GM21737 (cell line): ENCODE measurements at regions not wholly inside any gene's neighbourhood (a gene's known extent, or its start where the extent isn't known, plus 50 kb on each side); places are given as distances from the start of the nearest gene placed in this dataset.
A peak's percentile ranks its signal among the peaks of the same experiment; 100 is the strongest.

Experiments
- ATAC-seq: cut with Tn5 transposase; IDR thresholded peaks from one replicate; pipeline ENCODE4 v1.9.1; 2021; ENCODE audit warnings: mild to moderate bottlenecking, moderate library complexity; ENCODE audit not compliant: unreplicated experiment

DNA sequence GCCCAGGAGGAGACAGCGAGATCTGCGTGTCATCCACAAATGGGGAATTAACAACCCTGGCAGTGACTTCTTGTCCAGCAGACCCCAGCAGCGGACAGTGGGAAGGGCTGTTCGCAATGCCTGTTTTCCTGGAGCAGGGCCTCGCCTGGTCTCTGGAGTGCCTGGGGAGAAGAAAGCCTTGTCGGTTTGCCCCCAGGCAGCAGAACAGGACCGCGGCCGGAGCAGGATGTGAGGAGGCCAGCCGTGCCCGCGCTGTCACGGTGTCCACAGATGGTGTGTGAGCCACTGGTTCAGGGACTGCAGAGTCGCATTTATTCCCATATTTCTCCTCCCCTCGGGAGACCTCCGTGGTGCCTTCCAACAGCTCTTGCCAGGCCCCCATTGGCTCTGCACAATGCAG lies 68.5 kb upstream of the GSE1 start:
- no peak for ATAC-seq

DNA sequence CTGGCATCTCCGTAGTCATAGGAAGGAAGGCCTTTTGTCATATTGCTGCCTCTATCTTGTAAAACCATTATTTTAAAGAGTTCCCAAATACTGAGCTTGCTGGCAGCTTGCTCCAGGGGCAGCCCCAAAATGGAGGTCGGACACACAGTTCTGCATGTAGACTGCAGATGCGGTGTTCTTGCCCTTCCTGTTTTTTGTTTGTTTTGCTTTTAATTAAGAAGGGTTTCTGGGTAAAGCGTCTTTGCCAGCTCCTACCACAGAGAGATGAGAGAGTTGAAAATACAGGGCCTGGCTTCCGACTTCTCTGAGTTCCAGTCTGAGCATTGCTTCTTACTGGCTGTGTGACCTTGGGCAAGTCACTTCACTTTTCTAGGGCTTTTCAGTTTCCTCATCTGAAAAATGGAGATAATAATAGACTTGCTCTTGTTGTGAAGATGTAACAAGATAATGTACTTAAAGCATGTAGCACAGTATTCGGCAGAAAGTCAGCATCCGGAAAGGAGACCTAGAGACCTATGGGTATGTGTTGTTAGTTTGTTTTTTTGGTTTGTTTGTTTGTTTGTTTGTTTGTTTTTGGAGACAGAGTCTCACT lies 67.8 kb upstream of the GSE1 start:
- no peak for ATAC-seq

DNA sequence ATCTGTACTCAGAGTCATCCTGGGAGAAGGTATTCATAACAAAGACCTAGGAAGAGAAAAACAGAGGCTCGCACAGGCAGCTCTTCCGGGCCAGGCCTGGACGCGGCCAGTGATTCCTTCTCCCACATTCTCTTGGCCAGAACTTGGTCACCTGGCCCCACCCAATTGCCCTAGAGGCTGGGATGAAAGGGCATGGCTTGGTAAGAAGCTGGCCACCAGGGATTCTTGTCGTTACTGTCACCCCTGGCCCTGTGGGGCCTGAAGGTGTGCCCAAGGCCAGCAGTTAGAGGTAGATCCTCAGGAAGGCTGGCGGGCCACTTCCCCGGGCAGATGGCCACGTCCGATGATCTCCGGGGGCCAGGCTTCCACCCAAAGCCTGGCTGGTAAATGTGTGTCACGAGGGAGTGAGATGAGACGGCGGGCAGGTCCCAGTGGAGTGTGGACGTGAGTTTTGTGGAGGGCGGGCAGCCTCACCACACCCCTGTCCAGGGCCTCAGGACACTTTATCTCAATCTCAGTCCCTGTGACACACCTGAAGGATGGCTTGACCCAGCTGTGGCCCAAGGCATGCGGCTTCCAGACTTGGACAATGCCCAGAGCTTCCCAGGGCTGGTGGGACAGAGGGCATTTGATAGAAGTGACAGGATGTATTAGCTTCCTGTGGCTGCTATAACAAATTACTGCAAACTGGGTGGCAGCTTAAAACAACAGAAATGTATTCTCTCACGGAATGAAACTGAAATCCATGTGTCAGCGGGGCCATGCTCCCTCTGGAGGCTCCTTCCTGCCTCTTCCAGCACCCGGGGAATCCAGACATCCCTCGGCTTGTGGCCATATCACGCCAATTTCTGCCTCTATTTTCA lies 66.3 kb upstream of the GSE1 start:
- ATAC-seq: no peak

DNA sequence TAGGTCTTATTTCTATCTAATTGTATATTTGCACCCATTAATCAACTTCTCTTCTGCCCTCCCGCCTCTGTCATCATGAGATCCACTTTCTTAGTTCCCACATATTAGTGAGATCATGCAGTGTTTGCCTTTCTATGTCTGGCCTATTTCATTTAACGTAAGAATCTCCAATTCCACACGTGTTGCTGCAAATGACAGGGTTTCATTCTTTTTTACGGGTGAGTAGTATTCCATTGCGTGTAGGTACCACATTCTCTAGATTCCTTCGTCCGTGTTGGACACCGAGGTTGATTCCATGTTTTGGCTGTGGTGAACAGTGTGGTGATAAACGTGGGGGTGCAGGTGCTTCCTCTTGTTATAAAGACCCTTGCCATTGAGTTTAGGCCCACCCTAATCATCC lies 64.7 kb upstream of the GSE1 start:
- ATAC-seq: no peak

DNA sequence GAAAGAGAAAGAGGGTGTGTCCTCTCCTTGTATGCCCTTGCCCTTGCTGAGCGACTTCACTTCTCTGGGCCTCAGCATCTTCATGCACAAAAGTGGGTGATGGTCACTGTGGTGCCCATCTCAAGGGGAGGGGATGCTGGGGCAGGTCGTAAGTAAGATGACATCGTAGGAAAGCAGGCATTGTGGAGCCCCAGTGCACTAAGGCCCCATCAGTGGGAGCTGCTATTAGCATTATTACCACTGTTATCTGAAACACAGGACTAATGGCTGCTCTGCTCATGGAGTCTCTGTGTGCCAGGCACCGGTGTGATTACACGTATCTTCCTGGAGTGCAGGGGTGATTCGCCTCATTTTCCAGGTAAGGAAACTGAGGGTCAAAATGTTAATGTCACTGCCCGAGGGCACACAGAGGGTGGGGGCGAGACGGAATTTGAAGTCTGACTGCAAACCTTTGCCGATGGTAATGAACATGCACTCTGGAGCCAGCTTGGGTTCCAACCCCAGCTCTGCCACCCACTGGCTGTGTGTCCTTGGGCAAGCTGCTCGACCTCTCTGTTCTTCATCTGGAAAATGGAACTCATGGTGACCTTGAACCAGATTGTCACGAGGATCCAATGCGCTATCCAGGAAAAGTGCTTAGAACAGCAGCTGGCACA lies 63.2 kb upstream of the GSE1 start:
- no peak for ATAC-seq

DNA sequence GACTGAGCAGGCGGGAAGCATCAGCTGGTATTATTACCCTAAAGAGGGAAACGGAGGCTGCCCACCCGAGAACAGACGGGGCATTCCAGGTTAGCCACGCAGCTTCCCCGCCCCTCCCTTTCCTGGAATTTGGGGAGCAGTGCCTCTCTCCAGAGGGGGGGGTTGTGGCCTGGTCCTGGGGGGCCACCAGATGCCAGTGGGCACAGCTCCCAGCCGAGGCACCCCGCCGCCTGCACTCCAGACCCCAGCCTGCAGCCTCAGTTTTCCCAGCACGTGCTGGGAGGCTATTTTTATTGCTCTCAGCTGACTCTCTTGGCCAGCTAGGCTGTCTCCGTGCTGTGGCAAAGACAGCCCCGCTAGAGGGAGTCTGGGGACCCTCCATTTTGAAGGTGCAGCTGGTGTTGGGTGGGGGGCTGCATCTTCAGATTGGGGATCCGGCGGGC lies 62.7 kb upstream of the GSE1 start:
- ATAC-seq: no peak

DNA sequence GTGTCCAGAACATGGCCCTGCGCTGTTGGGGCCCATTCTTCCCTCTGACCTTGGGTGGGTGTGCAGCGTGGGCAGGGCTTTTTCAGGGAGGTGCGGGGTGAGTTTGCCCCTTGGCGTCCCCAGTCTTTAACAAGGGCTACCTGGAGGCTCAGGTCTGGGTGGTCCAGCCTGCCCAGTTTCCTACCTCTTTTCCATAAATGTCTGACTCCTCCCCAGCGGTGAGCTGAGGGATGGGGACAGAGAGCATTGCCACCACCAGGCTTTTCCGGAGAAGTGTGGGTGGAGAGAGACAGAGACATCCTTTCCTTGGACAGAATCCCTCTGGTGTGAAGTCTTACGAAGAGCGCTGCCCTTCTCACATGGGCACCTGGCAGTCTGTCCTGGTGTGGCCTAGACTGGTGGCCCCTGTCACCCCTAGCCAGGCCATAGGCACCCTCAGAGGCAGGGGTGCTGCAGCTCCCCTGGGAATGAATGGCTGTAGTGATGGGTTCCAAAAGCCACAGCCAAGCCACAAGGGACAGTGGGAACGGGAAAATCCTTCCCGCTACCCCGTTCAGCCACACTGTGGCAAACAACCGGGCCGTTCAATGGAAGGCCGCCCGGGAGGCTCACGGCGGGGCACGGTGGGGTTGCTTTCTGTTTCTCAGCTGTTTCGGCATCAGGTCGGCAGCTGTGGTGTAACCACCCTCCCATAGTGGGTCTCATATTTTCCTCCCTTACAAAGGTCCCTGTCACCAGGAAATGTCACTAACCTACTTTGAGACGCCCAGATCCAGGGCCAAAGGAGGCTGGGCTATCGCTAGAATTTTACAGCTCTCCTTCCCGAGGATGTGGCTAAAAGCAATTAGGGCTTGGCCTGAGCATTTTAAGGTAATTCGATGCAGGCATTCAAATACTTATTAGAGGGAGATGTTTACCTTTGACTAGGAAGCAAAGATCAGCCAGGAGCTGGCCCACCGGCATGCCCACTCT lies 61.9 kb upstream of the GSE1 start:
- ATAC-seq: no peak

DNA sequence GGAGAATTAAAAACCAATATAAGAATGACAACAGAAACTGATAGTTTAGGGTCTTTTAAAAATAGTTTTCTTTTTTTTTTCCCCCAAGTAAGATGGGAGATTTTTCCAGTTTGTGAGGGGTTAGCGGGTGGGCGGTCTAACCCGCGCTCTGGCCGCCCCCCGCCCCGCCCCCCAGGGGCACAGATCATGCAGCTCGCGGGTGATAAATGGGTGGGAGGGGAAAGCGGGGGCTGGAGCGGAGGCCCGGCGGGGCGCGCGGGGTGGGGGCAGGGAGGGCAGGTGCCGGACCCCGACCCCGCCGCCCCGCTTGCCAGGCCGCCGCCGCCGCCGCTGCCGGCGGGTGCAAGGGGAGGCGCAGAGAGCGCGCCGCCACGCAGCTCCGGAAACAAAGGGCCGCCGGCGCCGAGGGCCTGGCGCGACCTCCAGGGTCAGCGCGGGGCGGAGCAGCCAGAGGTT lies 60.1 kb upstream of the GSE1 start:
- ATAC-seq: no peak

DNA sequence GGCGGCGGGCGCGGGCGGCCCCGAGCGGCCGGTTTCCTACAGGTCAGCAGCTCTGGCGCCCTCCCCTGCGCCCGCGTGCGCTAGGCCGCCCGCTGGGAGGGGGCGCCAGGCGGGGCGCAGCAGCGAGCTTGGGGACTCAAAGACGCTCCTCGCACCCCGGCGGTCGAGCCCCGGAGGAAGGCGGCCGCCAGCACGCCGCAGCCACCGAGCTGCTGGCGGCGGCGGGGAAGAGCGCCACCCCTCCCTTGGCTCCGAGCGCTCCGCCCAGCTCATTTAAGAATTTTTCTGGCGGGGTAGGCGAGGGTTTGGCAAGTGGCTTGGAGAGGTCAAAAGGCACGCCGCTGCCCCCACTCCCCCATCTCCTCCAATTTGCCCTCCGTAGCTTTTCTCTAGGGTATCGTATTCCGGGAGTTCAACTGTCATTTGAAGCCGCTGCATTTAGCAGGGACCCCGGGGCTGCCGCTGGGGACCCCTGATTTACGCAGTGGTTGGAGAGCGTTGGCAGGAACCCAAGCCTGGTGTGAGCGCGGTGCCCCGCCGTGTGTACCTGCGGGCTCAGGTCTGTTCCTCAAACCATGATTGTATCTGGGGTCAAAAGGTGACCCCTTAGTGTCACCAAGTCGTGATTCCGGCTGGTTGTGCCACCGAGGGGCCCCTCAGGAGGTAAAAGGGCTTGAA lies 59.5 kb upstream of the GSE1 start:
- ATAC-seq: peak; percentile 33

DNA sequence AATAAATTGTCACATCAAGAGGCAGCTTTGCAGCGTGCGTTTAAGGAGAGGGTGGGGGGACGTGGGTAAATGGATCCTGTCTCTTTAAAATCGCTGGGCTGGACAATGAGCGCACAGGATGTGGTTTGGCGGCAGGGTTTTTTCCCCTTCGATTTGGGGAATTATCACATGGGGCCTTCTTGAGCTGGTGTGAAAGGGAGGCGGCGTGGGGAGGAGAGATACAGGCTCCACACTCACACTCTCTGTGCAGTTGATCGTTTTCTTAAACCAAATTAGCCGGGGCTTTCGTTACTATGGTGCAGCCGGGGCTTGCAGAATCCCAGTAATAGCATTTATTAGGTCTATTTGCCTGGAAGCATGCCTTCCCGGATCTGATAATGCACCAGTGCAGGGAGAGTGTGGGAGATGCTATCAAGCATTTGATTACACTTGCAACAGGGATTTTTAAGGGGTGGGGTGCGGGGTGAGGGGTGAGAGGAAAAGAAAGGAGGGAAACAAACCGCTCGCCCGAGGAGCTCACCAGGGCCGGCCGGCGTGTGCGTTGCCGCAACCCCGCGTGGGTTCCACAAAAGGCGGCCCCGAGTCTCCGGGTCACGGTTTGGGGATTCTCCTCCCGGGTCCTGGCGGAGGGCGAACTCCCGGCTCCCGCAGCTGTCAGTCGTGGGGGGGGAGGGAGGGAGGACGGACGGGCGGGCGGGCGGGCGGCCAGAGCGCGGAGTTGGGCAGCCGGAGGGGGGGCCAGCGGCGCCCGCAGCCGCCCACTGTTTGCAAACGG lies 58.8 kb upstream of the GSE1 start:
- ATAC-seq: peak; percentile 36

DNA sequence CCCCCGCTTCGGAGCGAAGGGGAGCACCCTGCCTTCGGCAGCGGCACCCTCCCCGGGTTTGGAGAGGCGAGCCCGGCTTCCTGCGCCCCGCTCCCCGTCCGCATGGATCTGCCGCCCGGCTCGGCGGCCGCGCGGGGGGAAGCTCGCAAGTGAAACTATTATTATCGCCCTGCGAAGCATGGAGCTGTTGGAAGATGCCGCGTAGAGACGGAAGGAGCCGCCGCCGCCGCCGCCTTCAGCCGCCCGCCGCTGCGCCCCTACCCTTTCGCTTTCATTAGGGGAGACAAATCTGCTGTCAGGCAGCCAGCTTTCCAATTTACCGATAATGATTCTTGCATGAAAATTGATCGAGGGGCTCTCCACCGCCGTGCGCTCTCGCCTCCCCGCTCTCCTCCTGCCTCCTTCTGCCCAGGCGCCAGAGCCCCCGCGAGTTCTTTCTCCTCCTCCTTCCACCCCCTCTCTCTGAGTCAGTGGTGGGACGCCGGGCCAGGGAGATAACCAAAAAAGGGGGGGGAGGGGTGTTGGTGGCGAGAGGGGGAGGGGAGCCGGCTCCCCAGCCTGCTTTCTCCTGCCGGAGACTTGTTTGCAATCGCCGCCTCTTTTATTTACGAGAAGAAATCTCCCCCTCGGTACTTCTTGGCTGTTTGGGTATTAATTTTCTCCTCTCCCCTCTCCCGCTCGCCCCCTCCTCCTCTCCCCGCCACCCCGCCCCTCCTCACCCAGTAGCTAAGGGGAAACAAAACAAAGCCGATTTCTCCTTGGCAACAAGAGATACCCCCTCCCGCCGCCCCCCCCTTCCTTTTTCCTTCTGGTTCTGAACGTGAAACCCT lies 58.0 kb upstream of the GSE1 start:
- no peak for ATAC-seq

DNA sequence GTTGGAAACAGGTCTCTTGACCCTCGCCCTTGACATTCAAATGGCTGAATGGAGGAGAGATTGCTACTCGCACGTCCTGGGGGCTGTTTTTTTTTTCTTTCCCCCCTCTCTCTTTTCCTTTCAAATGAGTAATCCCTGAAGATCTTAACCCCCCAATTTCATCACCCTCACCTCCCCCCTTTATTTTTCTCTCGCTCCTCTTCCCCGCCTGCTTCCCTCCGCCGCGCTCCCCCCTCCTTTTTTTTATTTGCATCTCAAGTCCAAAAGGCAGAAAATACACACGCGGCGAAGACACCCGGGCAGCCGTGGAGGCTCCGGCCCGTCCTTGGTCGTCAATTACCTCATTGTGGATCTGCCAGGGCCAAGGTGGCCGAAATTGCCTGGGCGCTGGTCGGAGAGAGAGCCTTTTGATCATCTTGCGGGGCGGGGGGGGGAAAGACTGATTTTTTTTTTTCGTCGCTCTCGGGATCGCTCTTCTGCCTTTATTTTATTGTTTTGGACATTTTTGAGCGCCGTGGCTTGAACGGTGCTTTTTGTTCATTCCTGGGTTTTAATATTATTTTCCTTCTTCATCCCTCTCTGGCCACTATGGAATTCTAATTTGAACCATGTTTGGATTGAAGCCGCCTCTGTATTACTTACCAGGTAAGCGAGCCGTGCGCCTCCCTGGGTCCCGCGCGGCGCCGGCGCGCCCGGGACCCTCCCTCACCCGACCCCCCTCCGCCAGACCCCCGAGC lies 57.2 kb upstream of the GSE1 start:
- ATAC-seq: no peak

DNA sequence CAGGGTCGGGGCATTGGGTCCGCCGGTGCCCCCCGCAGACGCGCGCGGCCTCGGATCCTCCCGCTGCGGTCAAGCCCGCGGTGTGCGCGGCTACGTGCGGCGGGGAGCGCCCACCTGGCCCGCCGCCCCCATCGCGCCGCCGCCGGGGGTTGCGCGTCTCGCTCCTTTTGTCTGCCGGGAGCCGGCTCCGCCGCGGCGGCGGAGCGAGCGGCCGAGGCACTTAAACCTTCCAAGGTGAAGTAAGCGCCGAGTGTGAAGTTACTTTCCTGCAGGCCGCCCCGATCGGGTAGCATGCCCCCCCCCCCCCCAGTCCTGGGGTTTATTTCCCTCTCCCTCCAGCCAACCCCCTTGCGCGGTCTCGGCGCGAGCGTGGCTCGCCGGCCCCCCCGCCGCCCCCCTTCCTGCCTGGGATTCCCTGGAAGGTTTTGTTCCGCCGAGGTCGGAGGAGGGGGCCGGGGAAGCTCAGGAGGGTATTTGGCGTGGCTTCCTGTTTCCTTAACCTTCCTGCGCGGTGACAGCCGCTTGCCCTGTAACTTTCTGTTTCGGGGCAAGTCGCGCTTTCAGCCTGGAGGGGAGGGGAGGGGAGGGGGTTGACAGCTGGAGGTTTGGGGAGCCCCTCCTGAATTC lies 56.6 kb upstream of the GSE1 start:
- ATAC-seq: peak; percentile 21

DNA sequence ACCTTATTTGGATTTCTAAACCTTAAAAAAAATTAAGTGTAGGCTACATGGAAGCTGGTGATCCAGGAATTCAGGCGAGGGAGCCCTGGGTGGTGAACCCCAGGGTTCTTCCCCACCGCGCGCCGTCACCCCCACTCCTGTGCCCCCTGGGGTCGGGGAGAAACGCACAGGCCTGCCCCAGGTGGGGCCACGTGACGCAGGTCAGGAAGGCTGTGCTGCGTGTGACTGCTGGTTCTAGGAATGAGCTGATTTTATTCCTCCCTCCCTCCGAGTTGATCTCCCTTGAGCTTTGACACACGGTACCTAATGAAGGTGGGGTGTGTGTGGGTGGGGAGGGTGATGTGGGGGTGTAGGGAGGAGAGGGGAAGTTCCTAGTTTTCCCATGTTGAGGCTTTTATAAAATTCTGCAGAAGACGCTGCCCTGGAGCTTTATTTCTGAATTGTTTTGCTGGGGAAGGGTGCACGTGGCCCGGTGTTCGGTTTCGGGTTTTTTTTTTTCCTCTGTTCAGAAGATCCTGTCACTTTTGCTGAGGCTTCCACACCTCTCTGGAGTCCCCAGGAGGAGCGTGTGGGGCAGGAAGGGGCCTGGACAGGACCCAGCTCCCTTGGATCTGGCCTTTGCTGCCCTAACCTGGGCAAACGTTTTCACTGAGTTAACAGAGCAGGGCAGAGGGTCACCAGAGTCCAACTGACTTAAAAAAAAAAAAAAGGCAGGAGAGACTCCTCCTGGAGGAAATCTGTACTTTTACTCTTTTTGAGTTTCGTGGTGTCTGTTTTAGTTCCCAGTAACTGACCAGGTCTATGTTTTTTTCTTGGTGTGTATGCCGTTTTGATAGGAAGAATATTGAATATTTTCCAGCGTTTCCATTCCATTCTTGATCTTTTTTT lies 55.8 kb upstream of the GSE1 start:
- peak; percentile 13 for ATAC-seq

DNA sequence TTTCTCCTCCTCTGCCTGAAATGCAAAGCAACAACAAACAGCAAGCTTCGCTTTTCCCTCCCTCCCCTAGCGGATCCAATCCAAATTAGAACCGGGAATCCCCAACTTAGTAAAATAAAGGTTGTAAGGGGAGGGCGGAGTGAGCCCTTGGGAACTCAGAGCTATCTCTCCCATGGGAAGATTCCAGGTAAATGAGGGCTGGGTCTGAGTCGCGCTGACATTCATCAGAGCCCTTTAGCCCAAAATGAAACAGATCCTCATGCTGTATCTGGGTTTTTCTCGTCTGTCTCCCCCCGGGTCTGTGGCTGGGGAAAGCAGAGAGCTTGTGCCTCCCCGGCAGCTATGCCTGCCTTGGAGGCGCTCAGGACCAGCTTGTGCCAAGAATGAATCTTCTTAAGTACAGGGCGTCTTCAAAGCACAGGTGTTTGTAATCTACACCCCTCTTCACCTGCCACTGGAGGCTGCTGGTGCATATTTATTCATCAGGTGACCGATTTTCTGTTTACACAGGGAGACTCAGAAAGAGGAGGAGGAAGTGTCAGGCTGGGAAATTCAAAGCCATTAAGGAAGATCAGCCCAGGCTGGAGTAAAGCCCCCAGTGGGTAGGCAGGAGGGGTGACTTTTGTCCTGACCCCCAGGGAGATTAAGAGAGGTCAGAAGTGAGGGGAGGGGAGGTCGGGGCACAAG lies 55.0 kb upstream of the GSE1 start:
- no peak for ATAC-seq

DNA sequence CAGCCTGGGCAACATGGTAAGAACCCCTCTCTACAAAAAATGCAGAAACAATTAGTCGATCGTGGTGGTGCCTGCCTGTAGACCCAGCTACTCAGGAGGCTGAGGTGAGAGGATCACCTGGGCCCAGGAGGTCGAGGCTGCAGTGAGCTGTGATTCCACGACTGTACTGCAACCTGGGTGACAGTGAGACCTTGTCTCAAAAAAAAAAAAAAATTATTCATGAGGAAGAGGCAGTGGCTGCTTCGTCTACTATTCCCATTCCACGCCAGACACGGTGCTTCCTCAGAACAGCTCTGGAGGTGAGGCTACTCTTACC lies 52.2 kb upstream of the GSE1 start:
- no peak for ATAC-seq
